ENCODE measurements at regions not wholly inside any gene's neighbourhood (a gene's known extent, or its start where the extent isn't known, plus 50 kb on each side); places are given as distances from the start of the nearest gene placed in this dataset.
A peak's percentile ranks its signal among the peaks of the same experiment; 100 is the strongest.

- no peak overlapping the region for H3K4me3 ChIP-seq (ENCODE audit: low read depth, low read length)
- no peaks in the 10 kb centered on the region for H3K27me3 ChIP-seq (ENCODE audit: control insufficient read depth, insufficient read depth, low read length)
- DNase-seq (ENCODE audit: low read depth) = no peak
- no peak for FAIRE-seq
- TF ChIP-seq, protein P1, sequence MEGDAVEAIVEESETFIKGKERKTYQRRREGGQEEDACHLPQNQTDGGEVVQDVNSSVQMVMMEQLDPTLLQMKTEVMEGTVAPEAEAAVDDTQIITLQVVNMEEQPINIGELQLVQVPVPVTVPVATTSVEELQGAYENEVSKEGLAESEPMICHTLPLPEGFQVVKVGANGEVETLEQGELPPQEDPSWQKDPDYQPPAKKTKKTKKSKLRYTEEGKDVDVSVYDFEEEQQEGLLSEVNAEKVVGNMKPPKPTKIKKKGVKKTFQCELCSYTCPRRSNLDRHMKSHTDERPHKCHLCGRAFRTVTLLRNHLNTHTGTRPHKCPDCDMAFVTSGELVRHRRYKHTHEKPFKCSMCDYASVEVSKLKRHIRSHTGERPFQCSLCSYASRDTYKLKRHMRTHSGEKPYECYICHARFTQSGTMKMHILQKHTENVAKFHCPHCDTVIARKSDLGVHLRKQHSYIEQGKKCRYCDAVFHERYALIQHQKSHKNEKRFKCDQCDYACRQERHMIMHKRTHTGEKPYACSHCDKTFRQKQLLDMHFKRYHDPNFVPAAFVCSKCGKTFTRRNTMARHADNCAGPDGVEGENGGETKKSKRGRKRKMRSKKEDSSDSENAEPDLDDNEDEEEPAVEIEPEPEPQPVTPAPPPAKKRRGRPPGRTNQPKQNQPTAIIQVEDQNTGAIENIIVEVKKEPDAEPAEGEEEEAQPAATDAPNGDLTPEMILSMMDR (IDR thresholded peaks at IDR 0.05; ENCODE audit: insufficient read depth, low read length, severe bottlenecking) = no peak
- no peaks in the 10 kb centered on the region for H3K36me3 ChIP-seq (ENCODE audit: control insufficient read depth, insufficient read depth, low read length)
These were observed 244.6 kb downstream of the LACC1 start for GRCh38 chr13:44124352-44124751.

DNA sequence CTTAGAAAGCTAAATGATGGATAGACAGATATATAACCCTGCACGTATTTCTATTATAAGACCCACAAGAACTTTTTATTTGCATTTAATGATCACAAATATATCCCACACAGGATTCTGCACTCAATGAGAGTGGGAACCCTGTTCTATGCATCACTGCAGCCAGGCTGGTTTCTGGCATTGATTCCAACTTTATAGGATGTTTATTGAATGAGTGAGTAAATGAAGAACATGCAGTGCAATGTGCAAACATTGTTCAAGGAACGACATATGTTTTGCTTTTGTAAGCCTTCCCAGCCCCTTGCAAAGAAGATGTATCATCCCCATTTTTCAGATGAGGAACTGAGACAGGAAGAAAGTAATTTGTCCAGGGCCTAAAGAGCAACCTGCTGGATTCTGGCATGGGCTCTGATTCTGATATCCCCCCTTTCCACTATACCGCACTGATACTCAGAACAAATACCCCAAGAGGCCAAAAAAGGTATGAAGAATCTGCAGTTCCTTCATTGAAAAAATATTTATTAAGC is 246.3 kb downstream of the LACC1 start:
- FAIRE-seq (no peak), DNase-seq (ENCODE audit: low read depth) (no peak)
- H3K27me3 ChIP-seq (ENCODE audit: control insufficient read depth, insufficient read depth, low read length) = no peaks in the 10 kb centered on the region
- H3K36me3 ChIP-seq (ENCODE audit: control insufficient read depth, insufficient read depth, low read length) = no peaks in the 10 kb centered on the region
- TF ChIP-seq, protein P1 (IDR thresholded peaks at IDR 0.05; ENCODE audit: insufficient read depth, low read length, severe bottlenecking) = no peak
- H3K4me3 ChIP-seq (ENCODE audit: low read depth, low read length) = no peak overlapping the region

GRCh38 chr13:44128552-44129001 is 245.0 kb upstream of the SERP2 start:
- no peak for FAIRE-seq
- Histone ChIP-seq H3K36me3 (ENCODE audit: control insufficient read depth, insufficient read depth, low read length) (no peaks in the 10 kb centered on the region), H3K27me3 (ENCODE audit: control insufficient read depth, insufficient read depth, low read length) (no peaks in the 10 kb centered on the region), H3K4me3 (ENCODE audit: low read depth, low read length) (no peak overlapping the region)
- TF ChIP-seq, protein P1 (IDR thresholded peaks at IDR 0.05; ENCODE audit: insufficient read depth, low read length, severe bottlenecking) = no peak
- DNase-seq (ENCODE audit: low read depth) = no peak

GRCh38 chr13:44129418-44129817 is 244.2 kb upstream of the SERP2 start:
- Histone ChIP-seq H3K36me3 (ENCODE audit: control insufficient read depth, insufficient read depth, low read length) (no peaks in the 10 kb centered on the region), H3K27me3 (ENCODE audit: control insufficient read depth, insufficient read depth, low read length) (no peaks in the 10 kb centered on the region), H3K4me3 (ENCODE audit: low read depth, low read length) (no peak overlapping the region)
- DNase-seq (ENCODE audit: low read depth) (no peak), FAIRE-seq (no peak)
- TF ChIP-seq, protein P1 (IDR thresholded peaks at IDR 0.05; ENCODE audit: insufficient read depth, low read length, severe bottlenecking) = no peak

- no peak overlapping the region for H3K4me3 ChIP-seq (ENCODE audit: low read depth, low read length)
- DNase-seq (ENCODE audit: low read depth) = peak; percentile 37
- H3K27me3 ChIP-seq (ENCODE audit: control insufficient read depth, insufficient read depth, low read length) = no peaks in the 10 kb centered on the region
- TF ChIP-seq, protein P1 (IDR thresholded peaks at IDR 0.05; ENCODE audit: insufficient read depth, low read length, severe bottlenecking) = no peak
- no peak for FAIRE-seq
- H3K36me3 ChIP-seq (ENCODE audit: control insufficient read depth, insufficient read depth, low read length) = no peaks in the 10 kb centered on the region
These were observed 242.5 kb upstream of the SERP2 start for GRCh38 chr13:44131069-44131614.

DNA sequence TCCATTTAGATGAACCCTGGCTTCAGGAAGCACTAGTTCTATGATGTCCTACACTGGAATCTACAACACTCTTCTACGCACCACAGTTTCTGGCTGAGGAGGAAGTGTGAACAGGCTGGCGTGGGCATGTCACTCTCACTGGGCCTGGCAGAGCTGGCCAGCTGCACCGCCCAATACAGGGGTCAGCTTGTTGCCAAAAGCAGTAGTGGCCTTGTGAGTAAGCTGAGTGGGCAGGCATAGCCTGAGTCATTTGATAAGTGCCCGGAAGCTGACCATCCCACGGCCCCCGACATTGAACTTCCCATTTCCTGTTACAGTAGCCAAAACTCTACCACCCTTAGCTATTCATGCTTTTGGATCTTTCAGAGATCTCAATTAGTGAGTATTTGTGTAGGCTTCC is 240.9 kb upstream of the SERP2 start:
- TF ChIP-seq, protein P1 (IDR thresholded peaks at IDR 0.05; ENCODE audit: insufficient read depth, low read length, severe bottlenecking) = no peak
- Histone ChIP-seq H3K4me3 (ENCODE audit: low read depth, low read length) (no peak overlapping the region), H3K27me3 (ENCODE audit: control insufficient read depth, insufficient read depth, low read length) (no peaks in the 10 kb centered on the region), H3K36me3 (ENCODE audit: control insufficient read depth, insufficient read depth, low read length) (no peaks in the 10 kb centered on the region)
- DNase-seq (ENCODE audit: low read depth) = peak; percentile 70
- no peak for FAIRE-seq

All from bronchial epithelial cell (primary cell).